Activated CD8-positive, alpha-beta memory T cell treated with anti-CD3 and anti-CD28 coated beads, Interleukin-2, amount 10 ng/mL, durations not matched to agents 7 days and 5 days (primary cell): ENCODE measurements at regions not wholly inside any gene's neighbourhood (a gene's known extent, or its start where the extent isn't known, plus 50 kb on each side); places are given as distances from the start of the nearest gene placed in this dataset.
"Not testable (repeated sequence)": the region's sequence is repeated elsewhere in the genome, so short reads cannot be mapped to it uniquely, and the experiment has no call there.

ENCODE experiments used
- ATAC-seq: fragments of 150-1000 bp; cut with Tn5 transposase; one replicate; pipeline ENCODE4 v1.10.0; 2021; ENCODE audit warnings: moderate library complexity
- CTCF ChIA-PET: fragments of 350-600 bp; sonication (Branson Sonifier 250); formaldehyde crosslinking; loops from one replicate; lab custom pipeline; 2021; ENCODE audit warnings: antibody characterized with exemption; lab: Charles Lee
- DNase-seq: peaks from one replicate; pipeline ENCODE4 v3.0.0-alpha.2; 2020
- H3K27ac Mint-ChIP-seq: one replicate; pipeline ENCODE4 v1.8.0; 2021; ENCODE audit warnings: mild to moderate bottlenecking, mixed read lengths
- H3K27me3 Mint-ChIP-seq: one replicate; pipeline ENCODE4 v1.8.0; 2021; ENCODE audit warnings: mixed read lengths
- H3K36me3 Mint-ChIP-seq: one replicate; pipeline ENCODE4 v1.8.0; 2021; ENCODE audit warnings: mild to moderate bottlenecking, mixed read lengths
- H3K4me1 Mint-ChIP-seq: one replicate; pipeline ENCODE4 v1.8.0; 2021; ENCODE audit warnings: mixed read lengths
- H3K4me3 Mint-ChIP-seq: one replicate; pipeline ENCODE4 v1.8.0; 2021; ENCODE audit warnings: mild to moderate bottlenecking, moderate library complexity, mixed read lengths
- H3K9me3 Mint-ChIP-seq: one replicate; pipeline ENCODE4 v1.8.0; 2022; ENCODE audit warnings: low read depth, mixed read lengths

GRCh38 chr4:115234405-115235093, 121.1 kb upstream of the NDST4 start:
- ATAC-seq (no peak), DNase-seq (no peak)
- no peaks in the 10 kb centered on the region for H3K36me3 Mint-ChIP-seq
- no peak overlapping the region for H3K4me3 Mint-ChIP-seq
- H3K27me3 Mint-ChIP-seq = no peaks in the 10 kb centered on the region
- H3K9me3 Mint-ChIP-seq = no peaks in the 10 kb centered on the region
- H3K4me1 Mint-ChIP-seq = peaks cover 2% of the 10 kb centered on the region
- CTCF ChIA-PET = no interaction called here
- H3K27ac Mint-ChIP-seq = no peak overlapping the region

- no peaks in the 10 kb centered on the region for H3K27me3 Mint-ChIP-seq
- peaks cover 2% of the 10 kb centered on the region for H3K4me1 Mint-ChIP-seq
- ATAC-seq = no peak
- H3K27ac Mint-ChIP-seq = no peak overlapping the region
- CTCF ChIA-PET = no interaction called here
- DNase-seq = no peak
- no peak overlapping the region for H3K4me3 Mint-ChIP-seq
- no peaks in the 10 kb centered on the region for H3K9me3 Mint-ChIP-seq
- no peaks in the 10 kb centered on the region for H3K36me3 Mint-ChIP-seq
These were observed 120.2 kb upstream of the NDST4 start for GRCh38 chr4:115233600-115233999.

- DNase-seq (no peak), ATAC-seq (no peak)
- Mint-ChIP-seq H3K4me3 (no peak overlapping the region), H3K9me3 (no peaks in the 10 kb centered on the region), H3K27me3 (no peaks in the 10 kb centered on the region), H3K4me1 (no peaks in the 10 kb centered on the region), H3K36me3 (no peaks in the 10 kb centered on the region), H3K27ac (no peak overlapping the region)
- CTCF ChIA-PET = no interaction called here
These were observed 116.5 kb upstream of the NDST4 start for GRCh38 chr4:115229873-115230272.

GRCh38 chr4:115228851-115229250, 115.4 kb upstream of the NDST4 start:
- CTCF ChIA-PET = no interaction called here

GRCh38 chr4:115222061-115222460, 108.6 kb upstream of the NDST4 start:
- no peak overlapping the region for H3K4me3 Mint-ChIP-seq
- no peaks in the 10 kb centered on the region for H3K36me3 Mint-ChIP-seq
- H3K9me3 Mint-ChIP-seq = no peaks in the 10 kb centered on the region
- H3K27ac Mint-ChIP-seq = no peak overlapping the region
- ATAC-seq (no peak), DNase-seq (no peak)
- CTCF ChIA-PET = no interaction called here
- no peaks in the 10 kb centered on the region for H3K4me1 Mint-ChIP-seq
- H3K27me3 Mint-ChIP-seq = no peaks in the 10 kb centered on the region

More at GRCh38 chr4:115228851-115229250, 115.4 kb upstream of the NDST4 start:
- no peaks in the 10 kb centered on the region for H3K4me1 Mint-ChIP-seq
- no peak for ATAC-seq
- no peak for DNase-seq
- no peak overlapping the region for H3K4me3 Mint-ChIP-seq
- no peak overlapping the region for H3K27ac Mint-ChIP-seq
- H3K9me3 Mint-ChIP-seq = no peaks in the 10 kb centered on the region
- H3K36me3 Mint-ChIP-seq = no peaks in the 10 kb centered on the region
- no peaks in the 10 kb centered on the region for H3K27me3 Mint-ChIP-seq

GRCh38 chr4:115219862-115220261, 106.4 kb upstream of the NDST4 start:
- no peaks in the 10 kb centered on the region for H3K9me3 Mint-ChIP-seq
- no peaks in the 10 kb centered on the region for H3K36me3 Mint-ChIP-seq
- H3K27me3 Mint-ChIP-seq = no peaks in the 10 kb centered on the region
- CTCF ChIA-PET = no interaction called here
- H3K4me1 Mint-ChIP-seq = no peaks in the 10 kb centered on the region
- DNase-seq = no peak
- ATAC-seq = no peak
- H3K4me3 Mint-ChIP-seq = no peak overlapping the region
- H3K27ac Mint-ChIP-seq = no peak overlapping the region

GRCh38 chr4:115219315-115219860, 106.0 kb upstream of the NDST4 start:
- no peak overlapping the region for H3K4me3 Mint-ChIP-seq
- no peak for DNase-seq
- H3K27me3 Mint-ChIP-seq = no peaks in the 10 kb centered on the region
- H3K9me3 Mint-ChIP-seq = no peaks in the 10 kb centered on the region
- H3K4me1 Mint-ChIP-seq = no peaks in the 10 kb centered on the region
- ATAC-seq = no peak
- no peaks in the 10 kb centered on the region for H3K36me3 Mint-ChIP-seq
- CTCF ChIA-PET = no interaction called here
- H3K27ac Mint-ChIP-seq = no peak overlapping the region

GRCh38 chr4:115215935-115216334, 102.5 kb upstream of the NDST4 start:
- CTCF ChIA-PET = no interaction called here
- no peak overlapping the region for H3K4me3 Mint-ChIP-seq
- H3K27me3 Mint-ChIP-seq = no peaks in the 10 kb centered on the region
- ATAC-seq (no peak), DNase-seq (no peak)
- H3K9me3 Mint-ChIP-seq = no peaks in the 10 kb centered on the region
- no peak overlapping the region for H3K27ac Mint-ChIP-seq
- no peaks in the 10 kb centered on the region for H3K4me1 Mint-ChIP-seq
- H3K36me3 Mint-ChIP-seq = no peaks in the 10 kb centered on the region

- CTCF ChIA-PET = no interaction called here
- Mint-ChIP-seq H3K36me3 (no peaks in the 10 kb centered on the region), H3K27me3 (no peaks in the 10 kb centered on the region), H3K9me3 (peaks cover 4% of the 10 kb centered on the region), H3K4me1 (no peaks in the 10 kb centered on the region), H3K4me3 (no peak overlapping the region), H3K27ac (no peak overlapping the region)
- DNase-seq (no peak), ATAC-seq (no peak)
These were observed 100.3 kb upstream of the NDST4 start for GRCh38 chr4:115213716-115214115.

- Mint-ChIP-seq H3K27me3 (no peaks in the 10 kb centered on the region), H3K4me1 (no peaks in the 10 kb centered on the region), H3K36me3 (no peaks in the 10 kb centered on the region), H3K4me3 (no peak overlapping the region), H3K27ac (no peak overlapping the region), H3K9me3 (peaks cover 2% of the 10 kb centered on the region)
- DNase-seq = no peak
- CTCF ChIA-PET = no interaction called here
- no peak for ATAC-seq
These were observed 87.6 kb upstream of the NDST4 start for GRCh38 chr4:115201042-115201330.

- DNase-seq, CTCF ChIA-PET, ATAC-seq, H3K36me3 Mint-ChIP-seq, H3K9me3 Mint-ChIP-seq, H3K4me1 Mint-ChIP-seq, H3K27me3 Mint-ChIP-seq, H3K27ac Mint-ChIP-seq, H3K4me3 Mint-ChIP-seq: not testable (repeated sequence)
These were observed 87.0 kb upstream of the NDST4 start for GRCh38 chr4:115200201-115201041.

- H3K4me3 Mint-ChIP-seq, H3K36me3 Mint-ChIP-seq, CTCF ChIA-PET, H3K4me1 Mint-ChIP-seq, H3K27ac Mint-ChIP-seq, ATAC-seq, DNase-seq, H3K9me3 Mint-ChIP-seq, H3K27me3 Mint-ChIP-seq: not testable (repeated sequence)
These were observed 81.2 kb upstream of the NDST4 start for GRCh38 chr4:115194612-115195011.

GRCh38 chr4:115190529-115190928, 77.1 kb upstream of the NDST4 start:
- DNase-seq (no peak), ATAC-seq (no peak)
- Mint-ChIP-seq H3K27me3 (no peaks in the 10 kb centered on the region), H3K4me1 (no peaks in the 10 kb centered on the region), H3K36me3 (no peaks in the 10 kb centered on the region), H3K4me3 (no peak overlapping the region), H3K27ac (no peak overlapping the region), H3K9me3 (peaks cover 2% of the 10 kb centered on the region)
- CTCF ChIA-PET = no interaction called here

- Mint-ChIP-seq H3K36me3 (no peaks in the 10 kb centered on the region), H3K27me3 (no peaks in the 10 kb centered on the region), H3K4me1 (no peaks in the 10 kb centered on the region), H3K4me3 (no peak overlapping the region), H3K27ac (no peak overlapping the region), H3K9me3 (no peaks in the 10 kb centered on the region)
- CTCF ChIA-PET = no interaction called here
- no peak for ATAC-seq
- no peak for DNase-seq
These were observed 73.7 kb upstream of the NDST4 start for GRCh38 chr4:115187136-115187535.
